ENCODE measurements at regions not wholly inside any gene's neighbourhood (a gene's known extent, or its start where the extent isn't known, plus 50 kb on each side); places are given as distances from the start of the nearest gene placed in this dataset.

- Mint-ChIP-seq H3K36me3 (ENCODE audit: insufficient read depth, unreplicated experiment) (no peaks in the 10 kb centered on the region), H3K27me3 (ENCODE audit: insufficient read depth, unreplicated experiment) (no peaks in the 10 kb centered on the region), H3K9me3 (ENCODE audit: unreplicated experiment) (no peaks in the 10 kb centered on the region), H3K4me3 (ENCODE audit: unreplicated experiment) (no peak overlapping the region), H3K4me1 (ENCODE audit: insufficient read depth, unreplicated experiment) (no peaks in the 10 kb centered on the region), H3K27ac (ENCODE audit: low read depth, unreplicated experiment) (no peak overlapping the region)
- TF ChIP-seq CTCF (IDR thresholded peaks at IDR 0.05; ENCODE audit: unreplicated experiment), result peak; percentile 20
- ChIA-PET POLR2A (no interaction called here), CTCF (interaction anchor here (0.7 kb wide), 1 partner anchor 563 kb away, joined by 3 read pairs; no protein-coding TSS in a partner anchor)
- peak; percentile 14 for DNase-seq (ENCODE audit: unreplicated experiment)
- no TSS peak for BruUV-seq (replicated peaks)
- intact Hi-C loops (cut with micrococcal nuclease), result loop anchor here (1.0 kb wide), 2 partner anchors 198 to 504 kb away; no protein-coding TSS in a partner anchor
Measured at GRCh38 chr4:144557404-144557803, 88.6 kb upstream of the HHIP start.

DNA sequence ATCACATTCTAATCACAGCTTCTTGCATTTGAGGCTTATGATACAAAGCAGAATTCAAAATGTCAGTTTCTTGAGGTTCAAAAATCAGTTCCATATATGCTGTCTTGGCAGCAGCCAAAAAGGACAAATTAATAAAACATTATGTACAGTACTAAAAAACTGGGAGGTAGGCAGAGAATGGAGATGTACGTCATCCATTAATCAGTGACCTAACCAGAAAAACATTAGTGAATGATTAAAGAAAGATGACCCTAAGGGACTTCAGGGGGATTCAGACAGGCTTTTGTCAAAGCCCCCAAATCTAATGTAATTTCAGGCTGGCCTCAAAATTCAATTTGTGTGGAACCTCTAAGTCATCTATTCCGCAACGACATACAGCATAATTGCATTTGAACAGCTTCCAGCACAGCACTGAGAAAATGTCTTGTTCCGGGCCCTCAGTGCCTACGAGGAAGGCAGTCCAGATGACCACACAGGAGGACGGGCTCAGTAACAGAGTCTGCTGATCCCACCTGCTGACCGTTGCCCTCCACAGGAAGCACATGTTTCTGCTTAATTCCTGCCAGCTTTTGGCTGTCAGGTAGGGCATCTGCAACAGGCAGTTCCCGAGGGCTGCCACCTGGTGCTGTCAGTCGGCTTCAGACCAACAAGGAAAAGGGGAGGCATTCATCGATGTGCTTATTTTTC, 83.8 kb upstream of the HHIP start:
- no peak for DNase-seq (ENCODE audit: unreplicated experiment)

DNA sequence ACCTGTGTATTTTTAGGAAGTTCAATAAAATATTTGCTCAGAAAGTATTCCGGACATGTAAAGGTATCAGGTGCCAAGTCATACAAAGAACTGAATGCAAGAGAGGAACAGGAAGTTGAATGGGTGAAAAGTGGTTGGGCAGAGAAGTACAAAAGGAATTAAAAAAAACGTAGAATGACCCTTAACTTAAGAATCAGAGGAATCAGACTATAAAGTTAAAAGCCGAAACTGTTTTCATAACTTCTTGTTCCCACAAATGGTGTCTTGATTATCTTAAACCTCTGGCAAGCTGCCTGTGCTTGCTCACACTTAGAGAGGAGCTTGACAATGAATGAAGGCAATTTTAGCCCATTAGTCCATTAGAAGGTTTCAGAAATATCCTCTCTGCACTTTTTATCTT, 81.6 kb upstream of the HHIP start:
- Mint-ChIP-seq H3K27me3 (ENCODE audit: insufficient read depth, unreplicated experiment) (no peaks in the 10 kb centered on the region), H3K27ac (ENCODE audit: low read depth, unreplicated experiment) (no peak overlapping the region), H3K36me3 (ENCODE audit: insufficient read depth, unreplicated experiment) (no peaks in the 10 kb centered on the region), H3K4me3 (ENCODE audit: unreplicated experiment) (no peak overlapping the region), H3K9me3 (ENCODE audit: unreplicated experiment) (no peaks in the 10 kb centered on the region), H3K4me1 (ENCODE audit: insufficient read depth, unreplicated experiment) (no peaks in the 10 kb centered on the region)
- no peak for DNase-seq (ENCODE audit: unreplicated experiment)
- BruUV-seq (replicated peaks), result no TSS peak
- TF ChIP-seq CTCF (IDR thresholded peaks at IDR 0.05; ENCODE audit: unreplicated experiment), result no peak
- POLR2A ChIA-PET, result no interaction called here
- intact Hi-C loops (cut with micrococcal nuclease), result no loop called here
- CTCF ChIA-PET, result no interaction called here

More for the DNA sequence above, 83.8 kb upstream of the HHIP start:
- no peaks in the 10 kb centered on the region for H3K36me3 Mint-ChIP-seq (ENCODE audit: insufficient read depth, unreplicated experiment)
- POLR2A ChIA-PET, result no interaction called here
- no peak for TF ChIP-seq CTCF (IDR thresholded peaks at IDR 0.05; ENCODE audit: unreplicated experiment)
- H3K4me3 Mint-ChIP-seq (ENCODE audit: unreplicated experiment), result no peak overlapping the region
- no peaks in the 10 kb centered on the region for H3K4me1 Mint-ChIP-seq (ENCODE audit: insufficient read depth, unreplicated experiment)
- intact Hi-C loops (cut with micrococcal nuclease), result no loop called here
- BruUV-seq (replicated peaks), result no TSS peak
- H3K27me3 Mint-ChIP-seq (ENCODE audit: insufficient read depth, unreplicated experiment), result no peaks in the 10 kb centered on the region
- CTCF ChIA-PET, result no interaction called here
- no peak overlapping the region for H3K27ac Mint-ChIP-seq (ENCODE audit: low read depth, unreplicated experiment)
- no peaks in the 10 kb centered on the region for H3K9me3 Mint-ChIP-seq (ENCODE audit: unreplicated experiment)

DNA sequence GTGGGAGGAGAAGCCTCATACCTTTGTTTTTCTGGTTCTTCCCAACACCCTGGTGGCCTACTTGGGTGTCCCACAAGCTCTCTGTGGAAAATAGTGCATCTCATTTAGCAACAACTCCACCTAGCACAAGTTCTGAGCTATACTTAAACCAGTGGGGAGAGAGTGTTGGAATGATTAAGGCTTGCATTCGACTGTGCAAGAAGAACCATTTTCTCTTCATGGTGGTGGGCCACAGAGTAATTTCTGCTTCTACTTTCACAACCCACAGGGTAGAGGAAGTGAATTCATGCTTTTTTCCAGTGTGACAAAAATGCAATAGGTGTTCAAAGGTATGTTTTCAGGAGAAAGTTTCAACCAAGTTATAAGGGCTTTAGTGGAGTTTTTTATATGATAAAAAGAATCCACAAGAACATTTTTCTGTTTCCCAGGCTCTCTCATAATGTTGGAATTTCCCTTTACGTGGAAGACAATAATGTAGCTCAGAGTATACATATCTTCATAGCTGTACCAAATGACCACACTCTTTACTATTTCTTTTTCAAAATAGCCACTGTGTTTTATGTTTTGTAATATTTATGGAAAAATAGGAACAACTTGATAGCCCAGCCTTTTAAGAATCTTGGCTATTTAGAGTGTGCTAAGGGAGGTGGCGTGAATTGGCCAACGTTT, 80.3 kb upstream of the HHIP start:
- no peak for TF ChIP-seq CTCF (IDR thresholded peaks at IDR 0.05; ENCODE audit: unreplicated experiment)
- no peaks in the 10 kb centered on the region for H3K9me3 Mint-ChIP-seq (ENCODE audit: unreplicated experiment)
- intact Hi-C loops (cut with micrococcal nuclease), result no loop called here

More for the DNA sequence above, 80.3 kb upstream of the HHIP start:
- BruUV-seq (replicated peaks), result no TSS peak
- Mint-ChIP-seq H3K27ac (ENCODE audit: low read depth, unreplicated experiment) (no peak overlapping the region), H3K27me3 (ENCODE audit: insufficient read depth, unreplicated experiment) (no peaks in the 10 kb centered on the region), H3K36me3 (ENCODE audit: insufficient read depth, unreplicated experiment) (no peaks in the 10 kb centered on the region), H3K4me1 (ENCODE audit: insufficient read depth, unreplicated experiment) (no peaks in the 10 kb centered on the region), H3K4me3 (ENCODE audit: unreplicated experiment) (no peak overlapping the region)
- no peak for DNase-seq (ENCODE audit: unreplicated experiment)
- ChIA-PET POLR2A (no interaction called here), CTCF (no interaction called here)
